Germinal center (tissue), 1 donor: ENCODE measurements at regions not wholly inside any gene's neighbourhood (a gene's known extent, or its start where the extent isn't known, plus 50 kb on each side); places are given as distances from the start of the nearest gene placed in this dataset.

Source experiments
- DNase-seq: peaks from one replicate; pipeline ENCODE4 v3.0.0; 2012; ENCODE audit warnings: mixed read lengths, low spot score

DNA sequence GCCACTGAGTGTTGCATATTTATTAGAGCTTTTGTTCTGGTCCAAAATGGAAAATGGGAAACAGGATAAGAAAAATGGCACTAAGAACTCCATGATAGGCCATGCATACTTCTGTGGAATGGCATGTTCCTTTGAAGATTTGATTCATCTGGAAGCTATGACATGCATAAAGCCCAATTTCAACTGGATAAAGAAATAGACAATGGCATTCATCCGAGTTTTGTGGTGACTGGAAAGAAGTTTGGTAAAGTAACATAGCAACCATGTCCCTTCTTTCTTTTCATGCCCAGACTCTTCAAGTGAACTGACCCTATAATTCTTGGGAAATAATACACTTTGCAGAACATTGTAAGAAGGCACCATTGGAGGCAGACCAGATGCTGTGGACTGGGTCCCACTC is 368.4 kb upstream of the IL12A start:
- DNase-seq: no peak

DNA sequence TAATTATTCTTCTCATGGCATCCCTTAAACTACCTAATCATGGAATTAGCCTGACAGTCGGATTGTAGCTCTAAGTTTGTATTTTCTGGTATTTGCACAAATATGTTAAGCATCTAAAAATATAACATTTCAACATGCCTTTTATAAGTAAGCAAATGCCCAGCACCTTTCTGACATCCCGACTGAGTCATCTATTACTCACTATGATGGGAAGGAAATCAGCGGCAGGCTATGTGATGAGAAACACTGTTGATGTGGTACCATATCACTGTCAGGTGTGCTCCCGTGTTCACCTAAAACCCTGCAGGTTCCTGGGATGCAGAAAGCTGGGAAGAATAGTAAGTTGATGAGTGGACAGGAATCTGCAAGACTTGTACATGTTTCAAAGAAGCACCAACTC is 367.8 kb upstream of the IL12A start:
- no peak for DNase-seq

DNA sequence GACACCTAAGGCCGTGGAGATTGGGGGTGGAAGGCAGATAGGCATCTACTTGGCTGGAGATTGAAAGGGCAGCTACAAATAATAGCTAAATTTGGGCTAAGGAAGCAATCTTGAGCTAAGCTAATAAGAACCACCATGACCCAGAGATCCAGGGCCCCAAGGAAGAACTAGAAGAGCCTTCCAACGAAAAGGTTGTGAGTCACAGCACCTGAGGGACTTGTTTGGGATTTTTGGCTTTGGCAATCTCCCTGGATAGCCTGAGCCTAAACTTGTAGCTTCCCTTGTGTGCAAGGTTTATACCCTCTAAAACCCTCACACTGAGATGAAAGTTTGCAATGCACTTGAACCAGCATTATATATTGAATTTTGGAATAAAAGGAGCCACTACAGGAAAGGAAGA is 364.0 kb upstream of the IL12A start:
- no peak for DNase-seq

DNA sequence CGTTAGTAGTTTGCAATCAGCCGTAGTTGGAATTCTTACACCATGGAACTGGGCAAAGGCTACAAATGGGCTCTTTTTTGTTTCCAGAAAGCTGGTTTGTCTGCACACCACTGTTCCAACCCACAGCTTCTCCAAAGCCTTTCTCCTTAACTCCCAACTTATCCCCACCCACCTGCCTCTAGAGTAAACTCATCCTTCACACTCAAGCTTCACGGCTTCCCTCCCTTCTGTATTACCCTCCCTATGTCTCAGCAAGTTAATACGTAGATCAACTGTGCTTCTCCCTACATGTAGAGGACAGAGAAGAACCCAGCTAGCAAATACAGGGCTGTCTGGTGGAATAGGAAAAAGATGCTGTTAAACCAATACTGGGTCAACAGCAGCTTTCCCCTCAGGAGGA is 363.0 kb upstream of the IL12A start:
- DNase-seq: no peak

GRCh38 chr3:159626598-159626997 is 362.0 kb upstream of the IL12A start:
- DNase-seq: no peak

GRCh38 chr3:159627229-159627628 is 361.4 kb upstream of the IL12A start:
- no peak for DNase-seq

DNA sequence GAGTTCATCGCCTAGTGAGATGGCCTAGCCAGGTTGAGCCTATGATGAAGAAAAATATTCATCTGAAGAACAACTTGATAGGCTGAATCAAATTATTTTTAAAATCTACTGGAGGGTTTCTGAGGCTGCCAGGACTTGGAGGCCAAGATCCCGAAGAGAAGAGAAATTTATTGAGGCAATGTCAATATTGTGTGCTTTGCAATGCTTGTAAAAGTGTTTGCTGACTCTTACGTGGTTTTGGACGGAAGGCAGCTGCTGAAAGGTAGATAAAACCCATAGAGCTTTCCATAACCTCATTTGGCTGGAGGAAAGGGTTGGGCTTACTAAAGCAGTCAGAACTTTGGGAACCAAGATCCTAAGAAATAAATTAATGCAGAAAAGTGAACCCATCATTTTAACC is 361.0 kb upstream of the IL12A start:
- DNase-seq: no peak

DNA sequence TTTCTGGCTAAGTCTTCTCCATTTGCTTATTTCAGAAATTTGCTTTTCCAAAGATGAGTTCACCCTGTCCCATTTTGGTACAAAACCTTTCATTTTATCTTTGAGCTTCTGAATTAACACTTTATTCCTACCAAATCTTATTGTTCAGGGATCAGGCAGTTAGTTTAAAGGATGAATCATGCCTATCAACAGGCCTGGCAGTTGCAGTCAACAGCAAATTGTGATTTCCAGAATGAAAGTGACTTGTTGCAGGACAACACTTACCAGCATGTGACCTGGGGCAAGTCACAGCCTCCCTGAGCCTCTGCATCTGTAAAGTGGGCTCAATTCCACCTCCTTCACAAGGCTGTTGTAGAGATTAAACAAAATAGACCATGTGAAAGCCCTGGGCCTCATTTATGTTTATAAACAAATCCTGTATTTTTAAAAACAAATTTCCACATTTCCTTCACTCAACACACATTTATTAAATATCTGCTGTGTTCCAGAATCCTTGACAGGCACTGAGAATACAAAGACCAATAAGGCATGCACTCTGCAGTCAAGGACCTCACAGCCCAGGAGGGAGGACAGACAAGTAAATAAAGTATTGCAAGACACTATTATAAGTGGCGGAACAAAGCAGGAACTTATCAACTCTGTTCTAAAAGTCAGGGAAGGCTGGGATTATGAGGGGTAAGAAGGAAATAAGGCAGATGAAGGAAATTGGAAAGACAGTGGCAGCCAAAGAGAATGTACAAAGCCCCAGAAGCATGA is 359.1 kb upstream of the IL12A start:
- no peak for DNase-seq

DNA sequence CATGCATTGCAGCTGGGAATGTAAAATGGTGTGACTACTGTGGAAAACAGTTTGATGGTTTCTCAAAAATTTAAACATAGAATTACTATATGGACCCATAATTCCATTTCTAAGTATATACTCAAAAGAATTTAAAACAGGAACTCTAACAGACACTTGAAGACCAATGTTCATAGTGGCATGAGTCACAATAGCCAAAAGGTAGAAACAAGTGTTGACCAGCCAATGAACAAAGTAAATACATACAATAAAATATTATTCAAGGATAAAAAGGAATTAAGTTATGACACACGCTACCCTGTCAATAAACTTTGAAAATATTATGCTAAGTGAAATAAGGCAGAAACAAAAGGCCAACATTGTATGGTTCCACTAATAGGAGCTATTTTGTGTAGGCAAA is 357.4 kb upstream of the IL12A start:
- DNase-seq: no peak

DNA sequence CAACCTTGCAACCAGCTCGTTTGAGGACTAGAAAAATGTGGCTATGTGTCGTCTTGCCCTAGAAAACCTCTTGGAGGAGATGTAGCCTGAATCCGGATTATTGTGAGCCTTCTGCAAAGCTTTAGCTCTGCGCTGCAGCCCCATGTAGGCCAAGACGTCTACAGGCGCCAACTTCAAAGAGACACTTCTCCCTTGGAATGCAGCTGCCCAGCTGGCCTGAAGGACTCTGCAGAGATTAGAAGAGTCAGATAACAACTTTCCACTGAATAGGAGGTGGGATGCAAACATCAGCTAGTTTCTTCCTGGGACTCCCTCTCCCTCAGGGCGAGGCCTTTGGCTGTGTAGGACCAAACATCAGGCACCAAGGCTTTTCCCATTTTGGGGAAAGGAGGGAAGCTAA is 356.5 kb upstream of the IL12A start:
- no peak for DNase-seq

- no peak for DNase-seq
Observed at GRCh38 chr3:159632851-159633250, 355.8 kb upstream of the IL12A start.

DNA sequence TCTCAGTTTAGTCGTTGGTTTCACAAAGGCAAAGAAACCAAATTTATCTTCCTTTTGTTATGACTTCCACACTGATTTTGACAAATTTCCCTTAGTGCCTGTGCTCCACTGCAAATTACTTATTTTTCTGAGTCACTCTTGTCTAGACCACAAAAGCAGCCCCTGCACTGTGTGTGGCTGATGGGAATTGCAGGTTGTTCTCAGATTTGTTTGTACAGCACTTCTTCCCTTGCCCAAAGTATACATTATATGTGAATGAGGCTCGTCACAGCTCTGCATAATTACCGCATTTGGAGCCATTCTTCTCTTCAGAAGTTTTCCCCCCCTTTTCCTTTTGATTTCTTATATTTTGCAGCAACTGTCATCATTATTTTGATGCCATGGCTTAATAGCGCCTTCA is 354.2 kb upstream of the IL12A start:
- DNase-seq: no peak

GRCh38 chr3:159635047-159635641 is 353.5 kb upstream of the IL12A start:
- DNase-seq: no peak

DNA sequence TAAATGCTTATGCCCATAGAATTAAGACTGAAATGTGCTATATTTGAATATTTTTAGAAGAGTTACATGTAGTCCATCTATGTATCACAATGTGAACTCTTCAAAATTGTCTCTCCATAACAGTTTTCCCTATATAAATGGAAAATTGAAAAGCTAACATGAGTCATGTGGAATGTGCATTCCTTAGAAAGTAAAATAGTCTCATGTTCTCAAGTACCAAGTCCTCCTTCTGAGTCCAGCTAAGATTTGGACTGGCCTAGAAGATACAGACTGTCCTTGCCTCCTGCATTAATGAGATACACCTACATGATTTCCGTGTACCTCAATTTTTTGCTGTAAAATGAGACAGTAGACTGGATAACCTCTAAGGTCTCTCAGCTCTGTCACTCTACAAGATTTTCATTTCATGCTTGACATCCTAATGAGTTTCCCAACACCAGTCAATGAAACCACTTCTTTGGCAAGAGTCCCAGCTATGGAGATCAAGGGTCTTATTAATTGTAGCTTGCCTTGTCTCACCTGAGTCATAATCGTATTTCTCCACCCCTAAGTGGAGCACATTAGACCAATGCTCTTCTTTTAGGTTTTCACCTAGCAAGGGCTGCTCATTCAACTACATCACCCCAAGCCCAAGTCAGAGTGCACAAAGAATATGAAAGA is 350.6 kb upstream of the IL12A start:
- DNase-seq: no peak

DNA sequence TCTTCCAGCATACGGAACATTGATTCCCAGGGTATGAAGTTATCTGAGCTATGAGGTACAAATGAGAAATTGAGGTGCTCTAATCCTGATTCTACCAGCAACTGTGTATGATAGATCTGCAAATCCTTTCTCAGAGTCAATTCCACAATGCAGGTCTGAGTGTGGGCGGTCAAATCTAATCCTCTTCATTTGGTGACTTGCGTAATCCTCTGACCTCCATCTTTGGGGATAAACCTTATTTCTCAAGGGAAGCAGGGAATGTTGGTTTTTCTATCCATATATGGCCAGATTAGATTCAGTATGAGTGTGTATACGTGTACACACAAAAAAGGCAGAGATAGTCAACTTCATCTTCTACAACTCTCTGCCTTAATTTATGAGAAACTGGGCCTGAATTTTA is 348.4 kb upstream of the IL12A start:
- no peak for DNase-seq

GRCh38 chr3:159643406-159643805 is 345.2 kb upstream of the IL12A start:
- DNase-seq: no peak

DNA sequence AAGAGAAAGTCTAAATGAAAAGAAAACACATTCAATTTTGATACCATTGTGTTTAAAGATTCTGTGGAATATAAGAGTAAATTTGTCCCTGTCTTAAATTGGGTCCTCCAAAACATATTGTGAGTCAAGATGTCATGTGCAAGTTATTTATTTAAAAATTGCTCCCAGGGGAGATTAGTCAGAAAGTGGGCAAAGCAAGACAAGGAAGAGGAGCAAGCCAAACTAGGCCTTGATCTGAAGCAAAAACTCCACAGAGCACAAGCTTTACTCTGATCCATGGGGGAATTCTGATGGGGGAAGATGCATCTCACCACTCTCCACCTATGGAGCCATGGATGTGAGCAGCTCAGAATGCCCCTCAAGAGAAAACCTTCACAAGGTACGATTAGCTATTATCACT is 342.8 kb upstream of the IL12A start:
- no peak for DNase-seq

DNA sequence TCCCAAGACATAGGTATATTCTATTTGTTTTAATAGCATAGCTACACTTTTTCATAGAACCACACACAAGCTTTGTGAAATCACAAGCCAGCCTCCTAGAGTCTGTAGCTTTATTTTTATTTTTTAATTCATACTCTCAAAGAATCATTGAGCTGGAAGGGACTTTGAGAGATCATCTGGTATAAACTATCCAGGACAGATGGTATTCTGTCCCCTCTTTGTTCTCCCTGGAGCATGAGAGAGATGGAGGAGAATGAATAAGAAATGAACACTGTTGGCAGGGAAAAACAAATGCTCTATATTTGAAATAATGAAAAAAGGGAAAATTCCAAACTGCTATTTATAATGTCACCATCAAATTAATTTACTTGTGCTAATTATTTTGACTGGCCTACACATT is 338.7 kb upstream of the IL12A start:
- DNase-seq: no peak

DNA sequence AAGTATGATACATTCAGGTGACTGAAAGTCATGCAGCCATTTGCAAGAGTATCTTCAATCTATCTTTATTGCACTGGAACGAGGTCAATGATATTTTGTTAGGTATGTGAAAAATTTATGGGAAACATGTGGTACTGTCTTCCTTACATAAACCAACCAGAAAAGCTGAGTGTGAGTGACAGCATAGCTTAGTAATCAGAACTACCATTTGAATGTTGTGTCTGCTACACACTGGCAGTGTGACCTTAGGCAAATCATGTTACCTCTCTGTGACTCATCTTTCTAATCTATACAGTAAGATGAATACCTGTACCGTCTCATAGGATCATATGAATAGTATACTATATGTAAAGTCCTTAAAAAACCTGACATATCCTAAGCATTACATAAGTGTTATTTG is 337.9 kb upstream of the IL12A start:
- DNase-seq: no peak

DNA sequence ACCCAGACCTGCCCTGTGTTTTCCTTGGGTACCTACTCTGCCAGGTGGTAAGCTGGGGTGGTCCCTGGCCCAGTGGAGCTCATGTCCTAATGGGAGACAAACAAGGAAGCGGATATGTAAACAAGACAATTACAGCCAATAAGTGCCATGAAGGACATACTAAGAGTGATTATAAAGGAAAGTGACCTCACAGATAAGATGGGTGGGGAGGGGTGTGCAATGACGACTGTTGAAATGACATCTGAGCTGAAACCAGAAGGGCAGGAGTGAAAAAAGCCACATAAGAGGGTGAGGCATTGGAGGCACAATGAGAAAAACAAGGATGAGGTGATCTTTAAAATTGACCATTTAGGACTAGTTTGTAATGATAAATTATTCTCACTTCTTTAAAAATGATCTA is 336.2 kb upstream of the IL12A start:
- DNase-seq: no peak

DNA sequence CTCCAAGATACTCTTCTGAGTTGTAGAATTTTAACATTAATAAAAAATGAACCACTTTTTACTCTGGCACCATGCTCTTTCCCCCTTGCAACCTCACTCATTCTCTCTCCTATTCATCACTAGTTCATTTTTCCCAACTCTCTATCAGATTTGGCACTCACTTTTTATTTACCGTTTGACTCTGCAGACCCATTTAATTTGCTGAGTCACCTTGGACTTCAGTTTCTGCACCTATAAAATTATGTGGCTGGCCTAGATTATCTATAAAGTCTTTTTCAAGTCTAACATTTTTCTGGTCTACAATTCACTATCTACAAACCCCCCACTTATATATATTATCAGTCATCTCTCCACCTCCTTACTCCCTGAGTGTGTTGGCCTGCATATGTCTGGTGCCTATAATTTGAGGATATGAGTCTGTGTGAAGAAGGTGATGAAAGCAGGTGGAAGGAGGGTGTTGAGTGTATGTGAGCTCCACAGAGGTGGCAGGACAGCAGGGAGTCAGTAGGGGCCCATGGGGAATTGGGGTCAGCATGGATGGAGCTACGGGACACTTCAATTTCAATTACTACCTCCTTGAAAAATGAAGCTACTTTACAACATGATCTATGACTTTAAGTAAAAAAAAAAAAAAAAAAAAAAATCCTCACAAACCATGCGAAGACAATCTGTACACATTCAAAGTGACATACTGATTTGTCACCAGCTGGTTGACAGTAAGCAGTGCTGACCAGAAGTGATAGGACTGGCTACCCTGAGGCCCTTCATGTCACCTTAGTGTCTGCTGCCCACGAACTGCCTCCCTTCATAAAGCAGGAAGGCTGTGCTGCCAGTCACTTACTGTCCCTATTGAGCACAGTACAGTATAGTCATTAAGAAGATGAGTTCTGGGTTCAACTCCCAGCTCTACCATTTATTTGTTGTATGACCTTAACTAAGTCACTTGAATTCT is 334.2 kb upstream of the IL12A start:
- DNase-seq: no peak

GRCh38 chr3:159655202-159655601 is 333.4 kb upstream of the IL12A start:
- DNase-seq: no peak

DNA sequence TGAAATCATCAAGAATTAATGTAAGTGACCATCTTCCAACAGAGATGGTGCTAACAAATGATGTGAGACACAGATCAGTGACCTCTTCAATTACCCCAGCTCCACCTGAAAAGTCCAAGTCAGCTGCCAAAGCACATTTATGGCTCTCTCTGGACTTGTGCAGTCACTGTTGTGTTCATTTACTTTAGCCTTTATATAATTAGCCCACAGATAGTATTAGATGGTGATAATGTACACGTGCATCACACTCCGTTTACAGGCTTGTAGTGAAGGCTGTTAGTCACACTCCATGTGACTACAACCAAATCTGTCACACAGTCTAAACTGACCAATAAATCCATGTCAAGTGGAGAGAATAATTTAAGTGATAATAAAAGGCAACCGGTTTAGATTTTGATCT is 331.5 kb upstream of the IL12A start:
- no peak for DNase-seq
